ENCODE measurements at regions not wholly inside any gene's neighbourhood (a gene's known extent, or its start where the extent isn't known, plus 50 kb on each side); places are given as distances from the start of the nearest gene placed in this dataset.

GRCh38 chr1:182283746-182284544, 107.6 kb downstream of the GLUL start:
- TF ChIP-seq POLR2A (IDR thresholded peaks at IDR 0.05), result no peak
- no peak for TF ChIP-seq CTCF (IDR thresholded peaks at IDR 0.05)
